ENCODE measurements at regions not wholly inside any gene's neighbourhood (a gene's known extent, or its start where the extent isn't known, plus 50 kb on each side); places are given as distances from the start of the nearest gene placed in this dataset.
A peak's percentile ranks its signal among the peaks of the same experiment; 100 is the strongest.

DNA sequence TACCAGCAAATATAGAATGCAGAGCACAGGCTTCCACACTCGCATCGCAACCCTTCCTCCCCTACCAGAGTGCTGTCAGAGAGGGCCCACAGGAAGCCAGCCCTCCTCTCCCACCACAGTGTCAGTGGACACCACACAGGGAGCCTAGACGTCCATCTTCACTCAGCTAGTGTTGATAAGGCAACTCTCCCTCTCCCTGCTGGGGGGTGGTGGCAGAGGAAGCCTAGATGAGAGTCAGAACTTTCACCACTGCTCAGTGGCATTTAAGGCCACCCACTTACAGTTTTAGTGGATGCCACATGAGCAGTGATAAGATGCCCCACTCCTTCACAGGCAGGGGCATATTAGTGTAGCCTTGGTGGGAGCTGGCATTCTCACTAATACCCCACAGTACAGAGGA is 109.8 kb upstream of the UBE3A start:
- Histone ChIP-seq H3K36me3 (no peaks in the 10 kb centered on the region), H3K9me3 (no peaks in the 10 kb centered on the region), H3K27me3 (no peaks in the 10 kb centered on the region), H3K4me3 (no peak overlapping the region), H3K4me1 (no peaks in the 10 kb centered on the region), H3K27ac (no peak overlapping the region)
- TF ChIP-seq, protein P1, sequence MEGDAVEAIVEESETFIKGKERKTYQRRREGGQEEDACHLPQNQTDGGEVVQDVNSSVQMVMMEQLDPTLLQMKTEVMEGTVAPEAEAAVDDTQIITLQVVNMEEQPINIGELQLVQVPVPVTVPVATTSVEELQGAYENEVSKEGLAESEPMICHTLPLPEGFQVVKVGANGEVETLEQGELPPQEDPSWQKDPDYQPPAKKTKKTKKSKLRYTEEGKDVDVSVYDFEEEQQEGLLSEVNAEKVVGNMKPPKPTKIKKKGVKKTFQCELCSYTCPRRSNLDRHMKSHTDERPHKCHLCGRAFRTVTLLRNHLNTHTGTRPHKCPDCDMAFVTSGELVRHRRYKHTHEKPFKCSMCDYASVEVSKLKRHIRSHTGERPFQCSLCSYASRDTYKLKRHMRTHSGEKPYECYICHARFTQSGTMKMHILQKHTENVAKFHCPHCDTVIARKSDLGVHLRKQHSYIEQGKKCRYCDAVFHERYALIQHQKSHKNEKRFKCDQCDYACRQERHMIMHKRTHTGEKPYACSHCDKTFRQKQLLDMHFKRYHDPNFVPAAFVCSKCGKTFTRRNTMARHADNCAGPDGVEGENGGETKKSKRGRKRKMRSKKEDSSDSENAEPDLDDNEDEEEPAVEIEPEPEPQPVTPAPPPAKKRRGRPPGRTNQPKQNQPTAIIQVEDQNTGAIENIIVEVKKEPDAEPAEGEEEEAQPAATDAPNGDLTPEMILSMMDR (IDR thresholded peaks at IDR 0.05): no peak
- TF ChIP-seq POLR2AphosphoS5 (IDR thresholded peaks at IDR 0.05) (no peak), POLR2A (IDR thresholded peaks at IDR 0.05) (no peak)
- DNase-seq (ENCODE audit: low spot score in 2 of 2): no peak
- intact Hi-C loops (cut with DNase I; ENCODE audit: low total_unique reads): no loop called here

DNA sequence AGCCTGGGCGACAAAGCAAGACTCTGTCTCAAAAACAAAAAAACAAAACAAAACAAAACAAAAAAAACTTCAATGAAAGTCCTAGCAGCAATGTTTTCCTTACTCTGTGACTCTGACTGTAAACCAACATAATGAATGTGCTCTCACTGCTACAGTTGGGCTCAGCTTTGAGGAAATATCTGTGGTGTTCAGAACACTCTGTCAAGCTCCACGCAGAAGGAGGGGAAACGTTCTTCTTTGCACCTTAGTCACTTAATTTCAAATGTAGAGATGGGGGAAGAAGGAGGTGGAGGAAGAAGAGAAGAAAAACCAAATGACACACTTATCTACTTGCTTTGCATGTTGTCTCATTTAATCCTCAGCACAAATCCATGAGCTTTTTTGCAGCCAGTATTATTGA is 107.1 kb upstream of the UBE3A start:
- TF ChIP-seq, protein P1 (IDR thresholded peaks at IDR 0.05): no peak
- TF ChIP-seq POLR2AphosphoS5 (IDR thresholded peaks at IDR 0.05): no peak
- TF ChIP-seq POLR2A (IDR thresholded peaks at IDR 0.05): no peak
- no peak for DNase-seq (ENCODE audit: low spot score in 2 of 2)
- H3K4me1 ChIP-seq: no peaks in the 10 kb centered on the region
- intact Hi-C loops (cut with DNase I; ENCODE audit: low total_unique reads): no loop called here
- no peak overlapping the region for H3K4me3 ChIP-seq
- H3K27me3 ChIP-seq: no peaks in the 10 kb centered on the region
- no peak overlapping the region for H3K27ac ChIP-seq
- H3K9me3 ChIP-seq: no peaks in the 10 kb centered on the region
- no peaks in the 10 kb centered on the region for H3K36me3 ChIP-seq

DNA sequence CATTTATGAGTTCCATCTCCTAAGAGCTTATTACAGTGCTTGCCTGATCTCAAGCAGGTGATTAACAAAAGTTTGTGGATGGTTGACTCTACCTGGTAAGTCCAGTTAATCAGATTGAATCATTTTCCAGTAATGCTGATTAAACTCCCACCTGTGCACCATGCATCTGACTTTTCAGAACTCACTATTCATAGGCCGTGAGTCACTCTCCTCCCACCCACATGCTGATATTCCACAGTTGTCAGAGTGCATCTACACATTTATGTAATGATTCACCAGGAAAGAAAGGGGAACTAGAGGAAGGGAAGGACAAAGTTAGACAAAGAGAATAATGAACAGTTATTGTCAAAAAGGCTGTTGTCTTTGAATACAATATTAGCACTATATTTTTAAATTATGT is 106.2 kb upstream of the UBE3A start:
- no peak for DNase-seq (ENCODE audit: low spot score in 2 of 2)
- H3K9me3 ChIP-seq: no peaks in the 10 kb centered on the region
- TF ChIP-seq POLR2AphosphoS5 (IDR thresholded peaks at IDR 0.05) (no peak), POLR2A (IDR thresholded peaks at IDR 0.05) (no peak)
- TF ChIP-seq, protein P1 (IDR thresholded peaks at IDR 0.05): no peak
- no peak overlapping the region for H3K27ac ChIP-seq
- no peaks in the 10 kb centered on the region for H3K27me3 ChIP-seq
- H3K36me3 ChIP-seq: no peaks in the 10 kb centered on the region
- intact Hi-C loops (cut with DNase I; ENCODE audit: low total_unique reads): no loop called here
- H3K4me1 ChIP-seq: no peaks in the 10 kb centered on the region
- no peak overlapping the region for H3K4me3 ChIP-seq

DNA sequence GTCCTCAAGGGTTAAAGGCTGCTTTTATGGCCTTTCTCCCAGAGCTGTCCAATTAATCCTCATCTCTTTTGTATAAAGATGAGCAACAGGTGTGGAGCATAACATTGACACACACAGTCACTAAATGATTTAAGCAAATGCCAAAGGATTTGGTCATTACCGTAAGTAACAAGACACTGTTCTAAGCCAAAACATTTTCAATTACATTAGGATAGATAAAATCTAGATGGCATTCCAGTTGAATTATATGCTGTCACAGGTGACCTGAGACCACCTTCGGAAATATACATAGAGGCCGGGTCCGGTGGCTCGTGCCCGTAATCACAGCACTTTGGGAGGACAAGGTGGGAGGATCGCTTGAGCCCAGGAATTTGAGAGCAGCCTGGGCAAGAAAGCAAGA is 105.3 kb upstream of the UBE3A start:
- no peak for DNase-seq (ENCODE audit: low spot score in 2 of 2)
- TF ChIP-seq POLR2A (IDR thresholded peaks at IDR 0.05) (no peak), POLR2AphosphoS5 (IDR thresholded peaks at IDR 0.05) (no peak)
- TF ChIP-seq, protein P1 (IDR thresholded peaks at IDR 0.05): no peak
- Histone ChIP-seq H3K36me3 (no peaks in the 10 kb centered on the region), H3K4me3 (no peak overlapping the region), H3K4me1 (no peaks in the 10 kb centered on the region), H3K9me3 (no peaks in the 10 kb centered on the region), H3K27ac (no peak overlapping the region), H3K27me3 (no peaks in the 10 kb centered on the region)
- intact Hi-C loops (cut with DNase I; ENCODE audit: low total_unique reads): no loop called here

DNA sequence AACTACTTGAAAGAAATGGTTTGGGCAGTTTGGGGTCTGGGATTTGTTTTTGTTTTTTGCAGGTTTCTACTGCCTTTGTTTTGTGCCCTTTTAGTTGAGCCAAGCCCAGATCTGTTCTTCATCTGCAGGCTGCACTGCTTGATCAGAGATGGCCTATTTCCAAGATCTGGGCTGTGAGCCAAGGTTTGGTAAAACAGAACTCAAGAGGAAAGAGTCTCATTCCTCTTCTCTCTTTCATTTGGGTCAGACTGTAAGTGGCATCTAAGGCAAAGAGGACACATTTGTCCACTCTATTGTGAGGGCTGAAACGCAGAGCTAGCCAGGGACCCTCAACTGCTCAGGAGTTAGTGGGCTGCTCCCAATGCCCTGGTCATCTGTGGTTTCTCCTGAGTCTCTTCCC is 104.4 kb upstream of the UBE3A start:
- intact Hi-C loops (cut with DNase I; ENCODE audit: low total_unique reads): no loop called here

More for the DNA sequence above, 104.4 kb upstream of the UBE3A start:
- peak overlapping the region in 1 of 2 donors; percentile 4 for H3K27ac ChIP-seq
- peak; percentile 51 to 61 for DNase-seq (ENCODE audit: low spot score in 2 of 2)
- no peaks in the 10 kb centered on the region for H3K36me3 ChIP-seq
- H3K27me3 ChIP-seq: no peaks in the 10 kb centered on the region
- H3K9me3 ChIP-seq: no peaks in the 10 kb centered on the region
- TF ChIP-seq, protein P1 (IDR thresholded peaks at IDR 0.05): no peak
- TF ChIP-seq POLR2AphosphoS5 (IDR thresholded peaks at IDR 0.05) (no peak), POLR2A (IDR thresholded peaks at IDR 0.05) (no peak)
- no peaks in the 10 kb centered on the region for H3K4me1 ChIP-seq
- H3K4me3 ChIP-seq: no peak overlapping the region

Data from breast epithelium (tissue), 4 donors.